ENCODE measurements at regions not wholly inside any gene's neighbourhood (a gene's known extent, or its start where the extent isn't known, plus 50 kb on each side); places are given as distances from the start of the nearest gene placed in this dataset.

DNA sequence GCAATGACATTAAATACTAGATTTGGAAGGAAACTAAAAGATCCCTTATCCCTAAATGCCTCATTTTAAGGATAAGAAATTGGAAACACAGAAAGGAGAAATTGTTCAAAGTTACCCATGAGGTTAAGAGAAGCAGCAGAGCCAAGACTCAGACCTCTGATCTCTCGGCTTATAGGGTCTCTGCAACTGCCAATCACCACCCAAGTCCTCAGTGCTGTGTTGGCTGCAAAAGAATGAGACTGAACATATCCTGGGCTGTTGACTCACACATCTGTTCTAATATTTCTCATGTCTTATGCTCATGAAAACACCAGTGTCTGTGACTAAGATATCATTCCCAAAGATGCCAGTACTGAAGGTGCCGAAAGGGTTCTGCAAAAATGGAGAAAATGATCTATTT, 153.3 kb downstream of the XPNPEP1 start:
- H3K9me3 ChIP-seq (ENCODE audit: control insufficient read depth in 1 of 2, insufficient read depth in 1 of 2, low read depth in 1 of 2, low read length in 2 of 2), result 0 out of 4 replicates have a peak, but pooled peaks cover 0 to 3% of the 10 kb centered on the region in 2 experiments
- BruUV-seq (replicated peaks), result no TSS peak
- ChIA-PET RAD21 (ENCODE audit: low non-redundant PET in 1 of 2, low total read pairs in 2 of 2, uncharacterized antibody in 2 of 2, unreplicated experiment in 2 of 2) (no interaction called here), POLR2A (no interaction called here), CTCF (no interaction called here)
- no peaks in the 10 kb centered on the region for H3K27me3 ChIP-seq (ENCODE audit: insufficient read depth, low read length)
- H3K27ac ChIP-seq (ENCODE audit: low read depth, low read length), result no peak overlapping the region
- ATAC-seq (no peak), DNase-seq (ENCODE audit: low read depth, low spot score) (no peak)
- TF ChIP-seq EZH2phosphoT487 (IDR thresholded peaks at IDR 0.05; ENCODE audit: borderline replicate concordance) (no peak), POLR2A (IDR thresholded peaks at IDR 0.05; ENCODE audit: borderline replicate concordance, extremely low read depth, insufficient read depth, insufficient read length) (no peak), SRF (IDR thresholded peaks at IDR 0.05; ENCODE audit: low read depth) (no peak), TCF7L2 (IDR thresholded peaks at IDR 0.05; ENCODE audit: borderline replicate concordance, extremely low read depth, insufficient read depth, insufficient read length) (no peak), CBX3 (IDR thresholded peaks at IDR 0.05; ENCODE audit: low read depth) (no peak), RAD21 (IDR thresholded peaks at IDR 0.05; ENCODE audit: low read depth) (no peak), YY1 (IDR thresholded peaks at IDR 0.05; ENCODE audit: extremely low read depth, insufficient replicate concordance, low read depth, low read length) (no peak), EGR1 (IDR thresholded peaks at IDR 0.05; ENCODE audit: low read depth) (no peak), ELF1 (IDR thresholded peaks at IDR 0.05; ENCODE audit: borderline replicate concordance, low read depth) (no peak), CEBPB (IDR thresholded peaks at IDR 0.05; ENCODE audit: low read depth) (no peak), EZH2 (IDR thresholded peaks at IDR 0.05) (no peak), ZNF274 (IDR thresholded peaks at IDR 0.05; ENCODE audit: low read depth, low read length) (no peak), POLR2AphosphoS5 (IDR thresholded peaks at IDR 0.05; ENCODE audit: low read depth, low read length) (no peak)
- TF ChIP-seq, protein P1, sequence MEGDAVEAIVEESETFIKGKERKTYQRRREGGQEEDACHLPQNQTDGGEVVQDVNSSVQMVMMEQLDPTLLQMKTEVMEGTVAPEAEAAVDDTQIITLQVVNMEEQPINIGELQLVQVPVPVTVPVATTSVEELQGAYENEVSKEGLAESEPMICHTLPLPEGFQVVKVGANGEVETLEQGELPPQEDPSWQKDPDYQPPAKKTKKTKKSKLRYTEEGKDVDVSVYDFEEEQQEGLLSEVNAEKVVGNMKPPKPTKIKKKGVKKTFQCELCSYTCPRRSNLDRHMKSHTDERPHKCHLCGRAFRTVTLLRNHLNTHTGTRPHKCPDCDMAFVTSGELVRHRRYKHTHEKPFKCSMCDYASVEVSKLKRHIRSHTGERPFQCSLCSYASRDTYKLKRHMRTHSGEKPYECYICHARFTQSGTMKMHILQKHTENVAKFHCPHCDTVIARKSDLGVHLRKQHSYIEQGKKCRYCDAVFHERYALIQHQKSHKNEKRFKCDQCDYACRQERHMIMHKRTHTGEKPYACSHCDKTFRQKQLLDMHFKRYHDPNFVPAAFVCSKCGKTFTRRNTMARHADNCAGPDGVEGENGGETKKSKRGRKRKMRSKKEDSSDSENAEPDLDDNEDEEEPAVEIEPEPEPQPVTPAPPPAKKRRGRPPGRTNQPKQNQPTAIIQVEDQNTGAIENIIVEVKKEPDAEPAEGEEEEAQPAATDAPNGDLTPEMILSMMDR (IDR thresholded peaks at IDR 0.05 in 2 of 3, conservative IDR thresholded peaks at IDR 0.05 in 1 of 3; ENCODE audit: borderline replicate concordance in 1 of 3, insufficient read depth in 1 of 3, low read depth in 2 of 3, low read length in 2 of 3), result no peak
- TF ChIP-seq, protein P2, sequence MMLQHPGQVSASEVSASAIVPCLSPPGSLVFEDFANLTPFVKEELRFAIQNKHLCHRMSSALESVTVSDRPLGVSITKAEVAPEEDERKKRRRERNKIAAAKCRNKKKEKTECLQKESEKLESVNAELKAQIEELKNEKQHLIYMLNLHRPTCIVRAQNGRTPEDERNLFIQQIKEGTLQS (IDR thresholded peaks at IDR 0.05), result no peak
- H3K9me2 ChIP-seq (ENCODE audit: insufficient read depth), result no peaks in the 10 kb centered on the region
- no peaks in the 10 kb centered on the region for H3K79me2 ChIP-seq (ENCODE audit: insufficient read depth, low read length)
- H3K36me3 ChIP-seq (ENCODE audit: control insufficient read depth in 1 of 2, insufficient read depth in 2 of 2, low read length in 2 of 2), result no peaks in the 10 kb centered on the region
- H3K4me1 ChIP-seq (ENCODE audit: control insufficient read depth in 1 of 2, insufficient read depth in 2 of 2, low read length in 2 of 2), result no peaks in the 10 kb centered on the region
- no peak overlapping the region for H3K9ac ChIP-seq (ENCODE audit: low read length)
- H4K20me1 ChIP-seq (ENCODE audit: insufficient read depth), result no peaks in the 10 kb centered on the region
- no peak overlapping the region for H3K4me2 ChIP-seq (ENCODE audit: low read length)
- no peak overlapping the region for H2AFZ ChIP-seq (ENCODE audit: low read depth, low read length, poor library complexity, severe bottlenecking)
- intact Hi-C loops (cut with micrococcal nuclease), result no loop called here
- no peak overlapping the region for H3K4me3 ChIP-seq (replicated peaks in 1 of 2; ENCODE audit: low read depth in 1 of 2, low read length in 2 of 2)

Measured in HCT116 (cell line).